Osteocyte (in vitro differentiated cells): ENCODE measurements at regions not wholly inside any gene's neighbourhood (a gene's known extent, or its start where the extent isn't known, plus 50 kb on each side); places are given as distances from the start of the nearest gene placed in this dataset.

ENCODE experiments used
- DNase-seq: peaks from one replicate; pipeline ENCODE4 v3.0.0; 2021; ENCODE audit warnings: mixed read lengths; ENCODE audit not compliant: unreplicated experiment; ENCODE audit errors: extremely low spot score
- H3K27ac Mint-ChIP-seq: one replicate; pipeline ENCODE4 v1.8.0; 2021; ENCODE audit warnings: mild to moderate bottlenecking, mixed read lengths; ENCODE audit not compliant: unreplicated experiment
- H3K27me3 Mint-ChIP-seq: one replicate; pipeline ENCODE4 v1.8.0; 2021; ENCODE audit warnings: mixed read lengths; ENCODE audit not compliant: unreplicated experiment
- H3K36me3 Mint-ChIP-seq: one replicate; pipeline ENCODE4 v1.8.0; 2021; ENCODE audit warnings: mixed read lengths; ENCODE audit not compliant: unreplicated experiment
- H3K4me1 Mint-ChIP-seq: one replicate; pipeline ENCODE4 v1.8.0; 2021; ENCODE audit warnings: mixed read lengths; ENCODE audit not compliant: unreplicated experiment
- H3K4me3 Mint-ChIP-seq: one replicate; pipeline ENCODE4 v1.8.0; 2021; ENCODE audit warnings: mild to moderate bottlenecking, moderate library complexity, mixed read lengths; ENCODE audit not compliant: unreplicated experiment
- H3K9me3 Mint-ChIP-seq: one replicate; pipeline ENCODE4 v1.8.0; 2021; ENCODE audit warnings: mixed read lengths; ENCODE audit not compliant: unreplicated experiment
- TF ChIP-seq, protein P1 (sequence below): fragments of 200-600 bp; sonication (generic); IDR thresholded peaks from 2 replicates; pipeline ENCODE4 v1.5.0; 2021; ENCODE audit warnings: antibody characterized with exemption, mild to moderate bottlenecking, moderate library complexity

DNA sequence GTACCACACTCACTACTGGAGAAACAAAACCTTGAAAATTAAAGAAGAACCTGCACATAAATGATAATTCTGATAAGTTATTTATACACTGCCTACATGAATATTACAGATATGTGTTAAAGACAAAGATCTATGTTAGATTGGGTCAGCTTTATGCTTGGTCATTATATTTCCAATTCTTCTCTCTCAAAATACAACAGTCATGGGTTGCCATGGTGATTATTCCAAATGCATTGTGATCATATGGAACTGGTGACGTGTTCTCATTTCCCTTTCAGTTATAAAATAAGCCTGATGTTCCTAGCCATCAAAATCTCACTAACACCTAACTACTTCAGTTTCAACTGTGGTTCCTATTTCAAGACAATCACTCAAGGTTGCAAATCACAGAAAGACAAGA lies 1416.4 kb downstream of the UQCRFS1 start:
- no peak for DNase-seq

DNA sequence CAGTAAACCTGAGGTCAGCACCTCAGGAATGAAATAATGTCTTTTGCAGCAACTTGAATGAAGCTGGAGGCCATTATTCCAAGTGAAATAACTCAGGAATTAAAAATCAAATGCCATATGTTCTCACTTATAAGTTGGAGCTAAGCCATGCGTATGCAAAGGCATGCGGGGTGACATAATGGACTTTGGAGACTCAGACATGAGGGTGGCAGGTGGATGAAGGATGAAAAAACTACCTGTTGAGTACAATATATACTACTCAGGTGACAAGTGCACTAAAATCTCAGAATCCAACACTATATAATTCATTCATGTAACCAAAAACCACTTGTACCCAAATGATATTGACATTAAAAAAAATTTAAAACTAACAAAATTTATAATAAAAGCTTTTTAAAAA lies 1416.9 kb downstream of the UQCRFS1 start:
- Mint-ChIP-seq H3K4me1 (peaks cover 20% of the 10 kb centered on the region), H3K36me3 (peaks cover 6% of the 10 kb centered on the region), H3K27ac (no peak overlapping the region), H3K4me3 (peak overlapping the region; percentile 50), H3K9me3 (peaks cover under 1% of the 10 kb centered on the region), H3K27me3 (no peaks in the 10 kb centered on the region)
- TF ChIP-seq, protein P1, sequence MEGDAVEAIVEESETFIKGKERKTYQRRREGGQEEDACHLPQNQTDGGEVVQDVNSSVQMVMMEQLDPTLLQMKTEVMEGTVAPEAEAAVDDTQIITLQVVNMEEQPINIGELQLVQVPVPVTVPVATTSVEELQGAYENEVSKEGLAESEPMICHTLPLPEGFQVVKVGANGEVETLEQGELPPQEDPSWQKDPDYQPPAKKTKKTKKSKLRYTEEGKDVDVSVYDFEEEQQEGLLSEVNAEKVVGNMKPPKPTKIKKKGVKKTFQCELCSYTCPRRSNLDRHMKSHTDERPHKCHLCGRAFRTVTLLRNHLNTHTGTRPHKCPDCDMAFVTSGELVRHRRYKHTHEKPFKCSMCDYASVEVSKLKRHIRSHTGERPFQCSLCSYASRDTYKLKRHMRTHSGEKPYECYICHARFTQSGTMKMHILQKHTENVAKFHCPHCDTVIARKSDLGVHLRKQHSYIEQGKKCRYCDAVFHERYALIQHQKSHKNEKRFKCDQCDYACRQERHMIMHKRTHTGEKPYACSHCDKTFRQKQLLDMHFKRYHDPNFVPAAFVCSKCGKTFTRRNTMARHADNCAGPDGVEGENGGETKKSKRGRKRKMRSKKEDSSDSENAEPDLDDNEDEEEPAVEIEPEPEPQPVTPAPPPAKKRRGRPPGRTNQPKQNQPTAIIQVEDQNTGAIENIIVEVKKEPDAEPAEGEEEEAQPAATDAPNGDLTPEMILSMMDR = no peak
- no peak for DNase-seq

More for the DNA sequence above, 1416.4 kb downstream of the UQCRFS1 start:
- H3K36me3 Mint-ChIP-seq = peaks cover 6% of the 10 kb centered on the region
- no peak overlapping the region for H3K27ac Mint-ChIP-seq
- H3K27me3 Mint-ChIP-seq = no peaks in the 10 kb centered on the region
- H3K9me3 Mint-ChIP-seq = no peaks in the 10 kb centered on the region
- H3K4me1 Mint-ChIP-seq = peaks cover 20% of the 10 kb centered on the region
- no peak overlapping the region for H3K4me3 Mint-ChIP-seq
- TF ChIP-seq, protein P1 = no peak

- Mint-ChIP-seq H3K4me3 (peak overlapping the region; percentile 50), H3K36me3 (peaks cover 12% of the 10 kb centered on the region), H3K27ac (no peak overlapping the region), H3K27me3 (no peaks in the 10 kb centered on the region), H3K9me3 (peaks cover 7% of the 10 kb centered on the region), H3K4me1 (peaks cover 26% of the 10 kb centered on the region)
- TF ChIP-seq, protein P1 = no peak
- peak; percentile 66 for DNase-seq
These were observed 1417.6 kb downstream of the UQCRFS1 start for GRCh38 chr19:27795369-27795768.

GRCh38 chr19:27794494-27795042 lies 1418.4 kb downstream of the UQCRFS1 start:
- Mint-ChIP-seq H3K4me1 (peaks cover 27% of the 10 kb centered on the region), H3K9me3 (peaks cover 8% of the 10 kb centered on the region), H3K27me3 (no peaks in the 10 kb centered on the region), H3K27ac (peak overlapping the region; percentile 93), H3K36me3 (peaks cover 12% of the 10 kb centered on the region), H3K4me3 (peak overlapping the region; percentile 91)
- TF ChIP-seq, protein P1 = no peak
- DNase-seq = peak; percentile 83

GRCh38 chr19:27793644-27794493 lies 1419.1 kb downstream of the UQCRFS1 start:
- TF ChIP-seq, protein P1 = no peak
- Mint-ChIP-seq H3K27me3 (no peaks in the 10 kb centered on the region), H3K36me3 (peaks cover 17% of the 10 kb centered on the region), H3K9me3 (peaks cover 9% of the 10 kb centered on the region), H3K4me1 (peaks cover 27% of the 10 kb centered on the region), H3K27ac (peak overlapping the region; percentile 93), H3K4me3 (peak overlapping the region; percentile 91)
- DNase-seq = peak; percentile 96
